ENCODE measurements at regions not wholly inside any gene's neighbourhood (a gene's known extent, or its start where the extent isn't known, plus 50 kb on each side); places are given as distances from the start of the nearest gene placed in this dataset.
"Not testable (repeated sequence)": the region's sequence is repeated elsewhere in the genome, so short reads cannot be mapped to it uniquely, and the experiment has no call there.

- DNase-seq (ENCODE audit: low spot score in 2 of 2), result no peak
- Histone ChIP-seq H3K27ac (no peak overlapping the region), H3K4me1 (no peaks in the 10 kb centered on the region), H3K9me3 (no peaks in the 10 kb centered on the region), H3K36me3 (no peaks in the 10 kb centered on the region), H3K27me3 (no peaks in the 10 kb centered on the region), H3K4me3 (no peak overlapping the region)
- intact Hi-C loops (cut with DNase I), result no loop called here
- TF ChIP-seq, protein P1, sequence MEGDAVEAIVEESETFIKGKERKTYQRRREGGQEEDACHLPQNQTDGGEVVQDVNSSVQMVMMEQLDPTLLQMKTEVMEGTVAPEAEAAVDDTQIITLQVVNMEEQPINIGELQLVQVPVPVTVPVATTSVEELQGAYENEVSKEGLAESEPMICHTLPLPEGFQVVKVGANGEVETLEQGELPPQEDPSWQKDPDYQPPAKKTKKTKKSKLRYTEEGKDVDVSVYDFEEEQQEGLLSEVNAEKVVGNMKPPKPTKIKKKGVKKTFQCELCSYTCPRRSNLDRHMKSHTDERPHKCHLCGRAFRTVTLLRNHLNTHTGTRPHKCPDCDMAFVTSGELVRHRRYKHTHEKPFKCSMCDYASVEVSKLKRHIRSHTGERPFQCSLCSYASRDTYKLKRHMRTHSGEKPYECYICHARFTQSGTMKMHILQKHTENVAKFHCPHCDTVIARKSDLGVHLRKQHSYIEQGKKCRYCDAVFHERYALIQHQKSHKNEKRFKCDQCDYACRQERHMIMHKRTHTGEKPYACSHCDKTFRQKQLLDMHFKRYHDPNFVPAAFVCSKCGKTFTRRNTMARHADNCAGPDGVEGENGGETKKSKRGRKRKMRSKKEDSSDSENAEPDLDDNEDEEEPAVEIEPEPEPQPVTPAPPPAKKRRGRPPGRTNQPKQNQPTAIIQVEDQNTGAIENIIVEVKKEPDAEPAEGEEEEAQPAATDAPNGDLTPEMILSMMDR (IDR thresholded peaks at IDR 0.05), result no peak
Measured at GRCh38 chr19:30682146-30682998, 310.2 kb downstream of the ZNF536 start.

GRCh38 chr19:30681162-30682100, 309.2 kb downstream of the ZNF536 start:
- Histone ChIP-seq H3K4me3 (no peak overlapping the region), H3K27ac (no peak overlapping the region), H3K4me1 (no peaks in the 10 kb centered on the region), H3K27me3 (no peaks in the 10 kb centered on the region), H3K36me3 (no peaks in the 10 kb centered on the region), H3K9me3 (no peaks in the 10 kb centered on the region)
- intact Hi-C loops (cut with DNase I), result no loop called here
- no peak for DNase-seq (ENCODE audit: low spot score in 2 of 2)
- TF ChIP-seq, protein P1 (IDR thresholded peaks at IDR 0.05), result no peak

DNA sequence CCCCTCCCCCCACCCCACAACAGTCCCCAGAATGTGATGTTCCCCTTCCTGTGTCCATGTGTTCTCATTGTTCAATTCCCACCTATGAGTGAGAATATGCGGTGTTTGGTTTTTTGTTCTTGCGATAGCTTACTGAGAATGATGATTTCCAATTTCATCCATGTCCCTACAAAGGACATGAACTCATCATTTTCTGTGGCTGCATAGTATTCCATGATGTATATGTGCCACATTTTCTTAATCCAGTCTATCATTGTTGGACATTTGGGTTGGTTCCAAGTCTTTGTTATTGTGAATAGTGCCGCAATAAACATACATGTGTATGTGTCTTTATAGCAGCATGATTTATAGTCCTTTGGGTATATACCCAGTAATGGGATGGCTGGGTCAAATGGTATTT, 308.2 kb downstream of the ZNF536 start:
- H3K27me3 ChIP-seq; DNase-seq (ENCODE audit: low spot score in 2 of 2); intact Hi-C loops (cut with DNase I); H3K9me3 ChIP-seq; H3K4me3 ChIP-seq; H3K36me3 ChIP-seq; H3K27ac ChIP-seq; H3K4me1 ChIP-seq: not testable (repeated sequence)

- no peak overlapping the region for H3K4me3 ChIP-seq
- H3K27ac ChIP-seq, result no peak overlapping the region
- TF ChIP-seq, protein P1 (IDR thresholded peaks at IDR 0.05), result no peak
- H3K36me3 ChIP-seq, result no peaks in the 10 kb centered on the region
- DNase-seq (ENCODE audit: low spot score in 2 of 2), result no peak
- intact Hi-C loops (cut with DNase I), result no loop called here
- H3K9me3 ChIP-seq, result no peaks in the 10 kb centered on the region
- H3K4me1 ChIP-seq, result no peaks in the 10 kb centered on the region
- no peaks in the 10 kb centered on the region for H3K27me3 ChIP-seq
Measured at GRCh38 chr19:30679789-30680188, 307.6 kb downstream of the ZNF536 start.

DNA sequence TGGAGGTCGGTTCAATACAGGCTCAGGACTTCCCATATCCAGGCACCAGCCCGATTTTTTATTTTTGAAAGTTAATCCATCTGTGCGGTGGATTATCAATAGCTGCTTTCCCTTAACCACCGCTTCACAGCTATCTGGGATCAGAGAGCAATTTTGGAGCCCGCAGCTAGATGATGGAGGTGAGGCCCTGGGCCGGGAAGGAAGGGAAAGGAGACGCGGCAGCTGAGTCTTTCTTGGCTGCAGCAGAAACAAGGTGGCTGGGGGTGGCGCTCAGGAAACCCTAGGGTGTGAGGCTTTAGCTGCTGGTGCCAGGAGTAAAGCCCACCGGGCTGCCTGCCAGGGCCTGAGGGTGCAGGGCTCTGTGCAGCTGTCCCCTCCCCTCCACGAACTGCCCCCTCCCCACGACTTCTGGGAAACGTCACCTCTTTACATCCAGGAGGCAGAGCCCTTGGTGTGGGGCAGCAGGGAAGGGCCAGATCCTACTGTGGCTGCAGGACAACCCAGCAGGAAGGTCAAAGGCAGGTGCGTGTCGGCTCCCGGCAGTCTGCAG, 307.0 kb downstream of the ZNF536 start:
- intact Hi-C loops (cut with DNase I), result no loop called here
- TF ChIP-seq, protein P1 (IDR thresholded peaks at IDR 0.05), result no peak
- DNase-seq (ENCODE audit: low spot score in 2 of 2), result no peak

More for the DNA sequence above, 307.0 kb downstream of the ZNF536 start:
- Histone ChIP-seq H3K4me1 (no peaks in the 10 kb centered on the region), H3K36me3 (no peaks in the 10 kb centered on the region), H3K27me3 (no peaks in the 10 kb centered on the region), H3K9me3 (no peaks in the 10 kb centered on the region), H3K27ac (no peak overlapping the region), H3K4me3 (no peak overlapping the region)

Measured in ascending aorta (tissue), 2 donors.